H1 (cell line): ENCODE measurements at regions not wholly inside any gene's neighbourhood (a gene's known extent, or its start where the extent isn't known, plus 50 kb on each side); places are given as distances from the start of the nearest gene placed in this dataset.

Experiments
- CTCF ChIA-PET: fragments of 300-600 bp; sonication (Branson Sonifier 250); formaldehyde crosslinking; loops from one replicate; lab custom pipeline; 2021; ENCODE audit not compliant: partially characterized antibody; lab: Charles Lee
- POLR2A ChIA-PET: fragments of 300-600 bp; sonication (Branson Sonifier 250); formaldehyde crosslinking; loops from one replicate; lab custom pipeline; 2021; ENCODE audit warnings: inconsistent platforms; ENCODE audit not compliant: partially characterized antibody; lab: Charles Lee
- DNase-seq, 2 experiments: peaks; one replicate each; pipeline versions ENCODE4 v3.0.0 to v3.0.0-alpha.2; 2010 to 2022; ENCODE audit warnings: low spot score in 2 of 2, low read depth in 1 of 2, mixed read lengths in 1 of 2
- FAIRE-seq: peaks from 2 replicates; lab custom pipeline; 2011; peaks lifted over from hg19 to GRCh38; lab: Jason Lieb, UNC
- H2AFZ ChIP-seq: 2 replicates; pipeline ENCODE4 v1.8.1; 2012; ENCODE audit warnings: low read length, inconsistent platforms
- H2AK5ac ChIP-seq: 2 replicates; pipeline ENCODE4 v1.6.1; 2013; ENCODE audit warnings: low read depth, low read length
- H2BK120ac ChIP-seq: replicated peaks from 2 replicates; pipeline ENCODE3; 2013; ENCODE audit warnings: low read depth, low read length, inconsistent platforms
- H2BK12ac ChIP-seq: 2 replicates; pipeline ENCODE4 v1.6.1; 2013; ENCODE audit warnings: low read depth, low read length
- H2BK15ac ChIP-seq: 2 replicates; pipeline ENCODE4 v1.6.1; 2013; ENCODE audit warnings: low read length
- H2BK20ac ChIP-seq: 2 replicates; pipeline ENCODE4 v1.6.1; 2013; ENCODE audit warnings: low read length
- H2BK5ac ChIP-seq: 2 replicates; pipeline ENCODE4 v1.6.1; 2013; ENCODE audit warnings: low read depth, low read length
- H3K14ac ChIP-seq: 2 replicates; pipeline ENCODE4 v1.6.1; 2013; ENCODE audit warnings: inconsistent platforms; ENCODE audit not compliant: insufficient read length
- H3K18ac ChIP-seq: 2 replicates; pipeline ENCODE4 v1.6.1; 2013; ENCODE audit warnings: low read length; ENCODE audit errors: extremely low read depth
- H3K23ac ChIP-seq: 2 replicates; pipeline ENCODE4 v1.6.1; 2013; ENCODE audit warnings: inconsistent platforms; ENCODE audit not compliant: insufficient read length
- H3K23me2 ChIP-seq: 2 replicates; pipeline ENCODE4 v1.6.1; 2013; ENCODE audit warnings: low read depth, low read length
- H3K27ac ChIP-seq: 2 replicates; pipeline ENCODE4 v1.6.1; 2011; ENCODE audit warnings: low read depth, low read length, inconsistent platforms
- H3K27me3 ChIP-seq, 4 experiments: replicated peaks in 1 of 4; 1 replicate in 1 of 4; 2 replicates in 3 of 4; pipeline versions ENCODE4 v1.6.1 to v1.8.1; 2011 to 2013; ENCODE audit warnings: low read length in 3 of 4, mild to moderate bottlenecking in 3 of 4, inconsistent platforms in 2 of 4, mixed read lengths in 2 of 4, moderate library complexity in 1 of 4; ENCODE audit not compliant: control insufficient read depth in 3 of 4, insufficient read depth in 3 of 4; ENCODE audit errors: extremely low read depth in 1 of 4
- H3K36me3 ChIP-seq, 4 experiments: 2 replicates each; pipeline versions ENCODE4 v1.6.1 to v1.8.1; 2011 to 2013; ENCODE audit warnings: mild to moderate bottlenecking in 4 of 4, low read length in 3 of 4, moderate library complexity in 2 of 4, control low read depth in 1 of 4, inconsistent platforms in 1 of 4; ENCODE audit not compliant: insufficient read depth in 4 of 4, control insufficient read depth in 2 of 4
- H3K4ac ChIP-seq: replicated peaks from 2 replicates; pipeline ENCODE3; 2013; ENCODE audit warnings: low read length, low read depth, mixed read lengths, inconsistent platforms; ENCODE audit not compliant: insufficient read length
- H3K4me1 ChIP-seq, 4 experiments: replicated peaks in 1 of 4; 1 replicate in 1 of 4; 2 replicates in 3 of 4; pipeline versions ENCODE4 v1.6.1 to v1.8.1; 2011 to 2013; ENCODE audit warnings: low read length in 3 of 4, inconsistent platforms in 2 of 4, mixed read lengths in 1 of 4; ENCODE audit not compliant: insufficient read depth in 4 of 4, control insufficient read depth in 3 of 4
- H3K4me2 ChIP-seq, 2 experiments: 2 replicates each; pipeline versions ENCODE4 v1.6.1 to v1.8.1; 2011 to 2013; ENCODE audit warnings: low read depth in 2 of 2, low read length in 2 of 2, control low read depth in 1 of 2, inconsistent platforms in 1 of 2, mild to moderate bottlenecking in 1 of 2; ENCODE audit not compliant: insufficient read depth in 1 of 2
- H3K4me3 ChIP-seq, 4 experiments: fragments of 200-600, 300-600 bp in 1 of 4; sonication (generic), shearing (Covaris generic), sonication (Bioruptor Twin) in 1 of 4; 2 replicates each; pipeline versions ENCODE4 v1.5.1 to v1.8.1; 2011 to 2016; ENCODE audit warnings: low read length in 4 of 4, low read depth in 3 of 4, control low read depth in 2 of 4, inconsistent platforms in 2 of 4, mild to moderate bottlenecking in 2 of 4, mixed read lengths in 1 of 4, moderate library complexity in 1 of 4; ENCODE audit not compliant: insufficient read depth in 2 of 4; ENCODE audit errors: extremely low read depth in 1 of 4
- H3K56ac ChIP-seq: replicated peaks from 2 replicates; pipeline ENCODE3; 2013; ENCODE audit warnings: low read depth, mild to moderate bottlenecking, mixed read lengths, low read length, inconsistent platforms; ENCODE audit not compliant: insufficient read length
- H3K79me1 ChIP-seq: 2 replicates; pipeline ENCODE4 v1.6.1; 2013; ENCODE audit warnings: low read depth, low read length, control low read depth
- H3K79me2 ChIP-seq, 2 experiments: 2 replicates each; pipeline versions ENCODE4 v1.6.1 to v1.8.1; 2012 to 2013; ENCODE audit warnings: low read length in 2 of 2, mild to moderate bottlenecking in 2 of 2, inconsistent platforms in 1 of 2; ENCODE audit not compliant: insufficient read depth in 2 of 2, control insufficient read depth in 1 of 2
- H3K9ac ChIP-seq, 4 experiments: replicated peaks in 1 of 4; 1 replicate in 1 of 4; 2 replicates in 3 of 4; pipeline versions ENCODE4 v1.6.1 to v1.8.1; 2011 to 2013; ENCODE audit warnings: low read depth in 3 of 4, low read length in 3 of 4, control low read depth in 2 of 4, mild to moderate bottlenecking in 2 of 4, moderate library complexity in 2 of 4, inconsistent platforms in 1 of 4; ENCODE audit errors: extremely low read depth in 1 of 4
- H3K9me3 ChIP-seq, 2 experiments: 2 replicates each; pipeline versions ENCODE4 v1.6.1 to v1.8.1; 2012 to 2013; ENCODE audit warnings: mild to moderate bottlenecking in 2 of 2, moderate library complexity in 2 of 2, control low read depth in 1 of 2, inconsistent platforms in 1 of 2, low read depth in 1 of 2, low read length in 1 of 2, mixed read lengths in 1 of 2; ENCODE audit not compliant: insufficient read depth in 2 of 2
- H4K20me1 ChIP-seq, 2 experiments: replicated peaks in 1 of 2; 2 replicates each; pipeline versions ENCODE3 to v1.8.1; 2011 to 2013; ENCODE audit warnings: inconsistent platforms in 2 of 2, low read length in 2 of 2, mild to moderate bottlenecking in 1 of 2; ENCODE audit not compliant: insufficient read depth in 2 of 2, control insufficient read depth in 1 of 2
- H4K5ac ChIP-seq: 2 replicates; pipeline ENCODE4 v1.6.1; 2013; ENCODE audit warnings: low read length, low read depth, mixed read lengths, inconsistent platforms; ENCODE audit not compliant: insufficient read length
- H4K8ac ChIP-seq: 2 replicates; pipeline ENCODE4 v1.8.0; 2013; ENCODE audit warnings: mild to moderate bottlenecking, moderate library complexity, low read length, inconsistent platforms; ENCODE audit not compliant: insufficient read depth; ENCODE audit errors: extremely low read depth
- H4K91ac ChIP-seq: replicated peaks from 2 replicates; pipeline ENCODE3; 2013; ENCODE audit warnings: low read length, mixed read lengths, inconsistent platforms; ENCODE audit not compliant: insufficient read length
- BCL11A ChIP-seq, 2 experiments: IDR thresholded peaks; one replicate each; pipeline ENCODE4 v1.6.1; 2011; ENCODE audit warnings: low read depth in 2 of 2, low read length in 2 of 2, mild to moderate bottlenecking in 2 of 2
- CBX5 ChIP-seq: fragments of 300-800, 300-1000 bp; sonication (generic); IDR thresholded peaks from 2 replicates; pipeline ENCODE4 v1.7.1; 2016; ENCODE audit warnings: antibody characterized with exemption, low read length, low read depth
- CREB1 ChIP-seq: IDR thresholded peaks from 2 replicates; pipeline ENCODE4 v1.6.1; 2012; ENCODE audit warnings: inconsistent platforms
- GTF2F1 ChIP-seq: IDR thresholded peaks from 2 replicates; pipeline ENCODE4 v1.6.1; 2012; ENCODE audit warnings: low read depth, low read length, improper control_type of control experiment, borderline replicate concordance
- MAFK ChIP-seq: IDR thresholded peaks from 2 replicates; pipeline ENCODE4 v1.6.1; 2012; ENCODE audit warnings: low read depth, mild to moderate bottlenecking, improper control_type of control experiment, low read length
- NRF1 ChIP-seq: IDR thresholded peaks from 2 replicates; pipeline ENCODE4 v1.6.1; 2011; ENCODE audit warnings: mild to moderate bottlenecking, low read depth, low read length, improper control_type of control experiment
- SAP30 ChIP-seq: fragments of 300-600 bp; sonication (generic); IDR thresholded peaks from 2 replicates; pipeline ENCODE4 v1.7.1; 2012; ENCODE audit warnings: low read length, moderate library complexity, mild to moderate bottlenecking, inconsistent platforms; ENCODE audit not compliant: insufficient read depth, insufficient replicate concordance
- SIX5 ChIP-seq: IDR thresholded peaks from 2 replicates; pipeline ENCODE4 v1.6.1; 2011; ENCODE audit warnings: mild to moderate bottlenecking, low read depth, low read length
- SP1 ChIP-seq: IDR thresholded peaks from 2 replicates; pipeline ENCODE4 v1.6.1; 2011; ENCODE audit warnings: low read depth, low read length
- SUZ12 ChIP-seq: fragments of 200-600 bp; sonication (generic); IDR thresholded peaks from 2 replicates; pipeline ENCODE4 v1.6.1; 2012; ENCODE audit warnings: mild to moderate bottlenecking, inconsistent platforms, low read length, moderate library complexity, mixed read lengths
- WGBS, 2 experiments: shearing (Covaris generic) in 1 of 2; methylation state at CpG; one replicate each; pipeline versions ENCODE4 v1.1.6 to v1.1.7; 2013 to 2015; ENCODE audit warnings: low lambda C conversion rate in 2 of 2, mixed read lengths in 2 of 2, inconsistent platforms in 1 of 2, low coverage in 1 of 2, missing lambda C conversion rate in 1 of 2; ENCODE audit not compliant: insufficient replicate concordance in 2 of 2, insufficient coverage in 1 of 2, insufficient read length in 1 of 2; ENCODE audit errors: extremely low coverage in 1 of 2, missing lambda C conversion rate in 1 of 2; 5-methylcytosine and 5-hydroxymethylcytosine counted together

GRCh38 chr9:19728101-19728500 lies 60.7 kb downstream of the SLC24A2 start:
- no peak overlapping the region for H3K27ac ChIP-seq
- no peak overlapping the region for H3K18ac ChIP-seq
- H2BK15ac ChIP-seq, result no peak overlapping the region
- H3K14ac ChIP-seq, result no peak overlapping the region
- no peaks in the 10 kb centered on the region for H3K9me3 ChIP-seq
- H3K79me2 ChIP-seq, result no peaks in the 10 kb centered on the region
- H3K23ac ChIP-seq, result no peak overlapping the region
- H4K8ac ChIP-seq, result no peak overlapping the region
- no peak overlapping the region for H4K91ac ChIP-seq
- H3K4me3 ChIP-seq, result no peak overlapping the region
- H3K4me2 ChIP-seq, result no peak overlapping the region
- ChIA-PET CTCF (no interaction called here), POLR2A (no interaction called here)
- H2BK5ac ChIP-seq, result no peak overlapping the region
- no peak overlapping the region for H3K56ac ChIP-seq
- no peak overlapping the region for H2BK120ac ChIP-seq
- H3K23me2 ChIP-seq, result no peaks in the 10 kb centered on the region
- no peak for DNase-seq
- no peaks in the 10 kb centered on the region for H3K4me1 ChIP-seq
- H3K4ac ChIP-seq, result no peak overlapping the region
- no peaks in the 10 kb centered on the region; a peak in 1 of 7 replicates for H3K27me3 ChIP-seq
- H3K9ac ChIP-seq, result no peak overlapping the region
- no peak overlapping the region for H4K5ac ChIP-seq
- H2BK12ac ChIP-seq, result no peak overlapping the region
- 83% methylated on average over 5 of the region's 5 CpGs; no CpG with 5 or more reads in 1 of the 2 experiments for WGBS, 2 experiments
- FAIRE-seq, result no peak
- no peaks in the 10 kb centered on the region; the same call in 1 of the 2 replicates for H3K79me1 ChIP-seq
- no peaks in the 10 kb centered on the region for H3K36me3 ChIP-seq
- TF ChIP-seq NRF1 (no peak), BCL11A (IDR thresholded peaks at IDR 0.05; ENCODE audit: low read depth in 2 of 2, low read length in 2 of 2) (no peak), GTF2F1 (no peak), SIX5 (no peak), SUZ12 (no peak), CREB1 (no peak), CBX5 (no peak), MAFK (no peak), SAP30 (no peak), SP1 (no peak)
- no peak overlapping the region for H2AFZ ChIP-seq
- H2BK20ac ChIP-seq, result no peak overlapping the region
- H4K20me1 ChIP-seq, result no peaks in the 10 kb centered on the region
- H2AK5ac ChIP-seq, result no peak overlapping the region
